ENCODE measurements at regions not wholly inside any gene's neighbourhood (a gene's known extent, or its start where the extent isn't known, plus 50 kb on each side); places are given as distances from the start of the nearest gene placed in this dataset.

GRCh38 chr7:70913924-70914323, 218.0 kb upstream of the GALNT17 start:
- no peaks in the 10 kb centered on the region for H3K9me2 ChIP-seq (ENCODE audit: insufficient read depth)
- no peaks in the 10 kb centered on the region for H3K9me3 ChIP-seq (ENCODE audit: low read depth)
- no peaks in the 10 kb centered on the region for H4K20me1 ChIP-seq (ENCODE audit: insufficient read depth)
- no peaks in the 10 kb centered on the region for H3F3A ChIP-seq (ENCODE audit: insufficient read depth)
- H3K4me2 ChIP-seq (ENCODE audit: unreplicated experiment) = no peak overlapping the region
- TF ChIP-seq EZH2 (IDR thresholded peaks at IDR 0.05; ENCODE audit: insufficient read depth, poor library complexity, severe bottlenecking) (no peak), EZH2phosphoT487 (IDR thresholded peaks at IDR 0.05; ENCODE audit: insufficient read depth, low read depth) (no peak)
- H3K9ac ChIP-seq = no peak overlapping the region
- H3K27me3 ChIP-seq (replicated peaks; ENCODE audit: insufficient read depth) = no peaks in the 10 kb centered on the region
- no peaks in the 10 kb centered on the region for H3K79me2 ChIP-seq (ENCODE audit: insufficient read depth)
- 22 to 38% methylated on average over 3 to 4 of the region's 4 CpGs for WGBS, 2 experiments (ENCODE audit: low coverage in 1 of 2, low lambda C conversion rate in 2 of 2, missing lambda C conversion rate in 2 of 2)
- H3K4me3 ChIP-seq = no peak overlapping the region
- in situ Hi-C loops (cut with MboI) = no loop called here
- H3K36me3 ChIP-seq (ENCODE audit: low read depth) = no peaks in the 10 kb centered on the region
- H3K27ac ChIP-seq = no peak overlapping the region
- no peak for DNase-seq
- no peak overlapping the region for H2AFZ ChIP-seq
- H3K4me1 ChIP-seq (ENCODE audit: insufficient read depth) = no peaks in the 10 kb centered on the region

- Histone ChIP-seq H2AFZ (no peak overlapping the region), H3K36me3 (ENCODE audit: low read depth) (no peaks in the 10 kb centered on the region), H3K27me3 (replicated peaks; ENCODE audit: insufficient read depth) (no peaks in the 10 kb centered on the region), H3K9me3 (ENCODE audit: low read depth) (no peaks in the 10 kb centered on the region), H3K27ac (no peak overlapping the region), H3K4me2 (ENCODE audit: unreplicated experiment) (no peak overlapping the region), H3K9me2 (ENCODE audit: insufficient read depth) (no peaks in the 10 kb centered on the region), H3K4me3 (no peak overlapping the region), H3K79me2 (ENCODE audit: insufficient read depth) (no peaks in the 10 kb centered on the region), H3K4me1 (ENCODE audit: insufficient read depth) (no peaks in the 10 kb centered on the region), H3K9ac (no peak overlapping the region), H4K20me1 (ENCODE audit: insufficient read depth) (no peaks in the 10 kb centered on the region), H3F3A (ENCODE audit: insufficient read depth) (no peaks in the 10 kb centered on the region)
- in situ Hi-C loops (cut with MboI) = no loop called here
- DNase-seq = no peak
- 8 to 15% methylated on average over 2 of the region's 2 CpGs for WGBS, 2 experiments (ENCODE audit: low coverage in 1 of 2, low lambda C conversion rate in 2 of 2, missing lambda C conversion rate in 2 of 2)
- TF ChIP-seq EZH2phosphoT487 (IDR thresholded peaks at IDR 0.05; ENCODE audit: insufficient read depth, low read depth) (no peak), EZH2 (IDR thresholded peaks at IDR 0.05; ENCODE audit: insufficient read depth, poor library complexity, severe bottlenecking) (no peak)
These were observed 216.9 kb upstream of the GALNT17 start for GRCh38 chr7:70915067-70915466.

GRCh38 chr7:70919481-70920073, 212.4 kb upstream of the GALNT17 start:
- Histone ChIP-seq H3K4me2 (ENCODE audit: unreplicated experiment) (no peak overlapping the region), H3K27me3 (replicated peaks; ENCODE audit: insufficient read depth) (no peaks in the 10 kb centered on the region), H4K20me1 (ENCODE audit: insufficient read depth) (no peaks in the 10 kb centered on the region), H2AFZ (no peak overlapping the region), H3K4me1 (ENCODE audit: insufficient read depth) (no peaks in the 10 kb centered on the region), H3K79me2 (ENCODE audit: insufficient read depth) (no peaks in the 10 kb centered on the region), H3K9me3 (ENCODE audit: low read depth) (no peaks in the 10 kb centered on the region), H3K27ac (no peak overlapping the region), H3K9ac (no peak overlapping the region), H3K9me2 (ENCODE audit: insufficient read depth) (no peaks in the 10 kb centered on the region), H3F3A (ENCODE audit: insufficient read depth) (no peaks in the 10 kb centered on the region), H3K4me3 (no peak overlapping the region), H3K36me3 (ENCODE audit: low read depth) (no peaks in the 10 kb centered on the region)
- no peak for TF ChIP-seq EZH2phosphoT487 (IDR thresholded peaks at IDR 0.05; ENCODE audit: insufficient read depth, low read depth)
- TF ChIP-seq EZH2 (IDR thresholded peaks at IDR 0.05; ENCODE audit: insufficient read depth, poor library complexity, severe bottlenecking) = no peak
- 23 to 31% methylated on average over 4 of the region's 4 CpGs for WGBS, 2 experiments (ENCODE audit: low coverage in 1 of 2, low lambda C conversion rate in 2 of 2, missing lambda C conversion rate in 2 of 2)
- no peak for DNase-seq
- in situ Hi-C loops (cut with MboI) = no loop called here

- no peaks in the 10 kb centered on the region for H3F3A ChIP-seq (ENCODE audit: insufficient read depth)
- 7 to 18% methylated on average over 1 of the region's 1 CpG for WGBS, 2 experiments (ENCODE audit: low coverage in 1 of 2, low lambda C conversion rate in 2 of 2, missing lambda C conversion rate in 2 of 2)
- H3K9me3 ChIP-seq (ENCODE audit: low read depth) = no peaks in the 10 kb centered on the region
- H3K9ac ChIP-seq = no peak overlapping the region
- no peak overlapping the region for H3K4me3 ChIP-seq
- H3K9me2 ChIP-seq (ENCODE audit: insufficient read depth) = no peaks in the 10 kb centered on the region
- H3K4me2 ChIP-seq (ENCODE audit: unreplicated experiment) = no peak overlapping the region
- no peaks in the 10 kb centered on the region for H3K79me2 ChIP-seq (ENCODE audit: insufficient read depth)
- H3K27me3 ChIP-seq (replicated peaks; ENCODE audit: insufficient read depth) = no peaks in the 10 kb centered on the region
- H4K20me1 ChIP-seq (ENCODE audit: insufficient read depth) = no peaks in the 10 kb centered on the region
- H3K36me3 ChIP-seq (ENCODE audit: low read depth) = no peaks in the 10 kb centered on the region
- H3K27ac ChIP-seq = no peak overlapping the region
- no peak for DNase-seq
- TF ChIP-seq EZH2 (IDR thresholded peaks at IDR 0.05; ENCODE audit: insufficient read depth, poor library complexity, severe bottlenecking) (no peak), EZH2phosphoT487 (IDR thresholded peaks at IDR 0.05; ENCODE audit: insufficient read depth, low read depth) (no peak)
- in situ Hi-C loops (cut with MboI) = no loop called here
- no peak overlapping the region for H2AFZ ChIP-seq
- no peaks in the 10 kb centered on the region for H3K4me1 ChIP-seq (ENCODE audit: insufficient read depth)
These were observed 211.1 kb upstream of the GALNT17 start for GRCh38 chr7:70920876-70921275.

All from GM23248 (cell line).